Spleen (tissue), 11 donors: ENCODE measurements at regions not wholly inside any gene's neighbourhood (a gene's known extent, or its start where the extent isn't known, plus 50 kb on each side); places are given as distances from the start of the nearest gene placed in this dataset.

Experiments used
- DNase-seq: peaks from one replicate; pipeline ENCODE4 v3.0.0-alpha.2; 2020
- H3K27ac ChIP-seq, 8 donors: fragments of 200-600 bp; sonication (generic) in 7 of 8; 1 replicate in 4 of 8; 2 replicates in 4 of 8; pipeline versions ENCODE4 v1.5.0 to v1.8.0; 2016 to 2021; ENCODE audit warnings: inconsistent platforms in 4 of 8, mild to moderate bottlenecking in 4 of 8, moderate library complexity in 1 of 8
- H3K27me3 ChIP-seq, 7 donors: fragments of 200-600 bp; sonication (generic) in 6 of 7; replicated peaks in 1 of 7; 1 replicate in 4 of 7; 2 replicates in 3 of 7; pipeline versions ENCODE4 v1.5.0 to v1.8.0; 2016 to 2021; ENCODE audit warnings: inconsistent platforms in 3 of 7, mild to moderate bottlenecking in 1 of 7
- H3K36me3 ChIP-seq, 6 donors: fragments of 200-600 bp; sonication (generic) in 5 of 6; 1 replicate in 4 of 6; 2 replicates in 2 of 6; pipeline versions ENCODE4 v1.5.0 to v1.8.0; 2016 to 2021; ENCODE audit warnings: inconsistent platforms in 2 of 6
- H3K4me1 ChIP-seq, 6 donors: fragments of 200-600 bp; sonication (generic) in 5 of 6; 1 replicate in 3 of 6; 2 replicates in 3 of 6; pipeline versions ENCODE4 v1.5.0 to v1.8.0; 2016 to 2021; ENCODE audit warnings: inconsistent platforms in 3 of 6
- H3K4me3 ChIP-seq, 8 donors: fragments of 200-600 bp; sonication (generic) in 7 of 8; 1 replicate in 4 of 8; 2 replicates in 4 of 8; pipeline versions ENCODE4 v1.5.0 to v1.8.0; 2016 to 2021; ENCODE audit warnings: inconsistent platforms in 4 of 8, mild to moderate bottlenecking in 4 of 8, moderate library complexity in 2 of 8
- H3K9me3 ChIP-seq, 8 donors: fragments of 200-600 bp; sonication (generic) in 7 of 8; 1 replicate in 4 of 8; 2 replicates in 4 of 8; pipeline versions ENCODE4 v1.5.0 to v1.8.0; 2016 to 2021; ENCODE audit warnings: inconsistent platforms in 4 of 8
- CTCF ChIP-seq, 11 experiments: fragments of 200-600 bp in 7 of 11; fragments of 450-650 bp in 4 of 11; sonication (generic) in 4 of 11; IDR thresholded peaks in 8 of 11; conservative IDR thresholded peaks in 3 of 11; 1 replicate in 7 of 11; 2 replicates in 4 of 11; pipeline versions ENCODE4 v1.4.0 to v1.8.0; 2016 to 2021; ENCODE audit warnings: antibody characterized with exemption in 11 of 11, inconsistent platforms in 4 of 11, mild to moderate bottlenecking in 1 of 11
- POLR2A ChIP-seq, 3 donors: fragments of 450-650 bp; IDR thresholded peaks; one replicate each; pipeline ENCODE4 v1.5.1; 2017; ENCODE audit warnings: antibody characterized with exemption in 3 of 3, mild to moderate bottlenecking in 1 of 3
- POLR2AphosphoS5 ChIP-seq, 3 donors: sonication (generic); formaldehyde crosslinking; IDR thresholded peaks; one replicate each; pipeline ENCODE4 v1.5.1; 2017; ENCODE audit warnings: antibody characterized with exemption in 3 of 3
- WGBS, 5 donors: extraction: QIAGEN DNeasy Blood & Tissue Kit in 3 of 5; methylation state at CpG; one replicate each; pipeline versions ENCODE4 v1.1.5 to v1.1.7; 2013 to 2018; 5-methylcytosine and 5-hydroxymethylcytosine counted together
- intact Hi-C: fragments of 100-400 bp; cut with DNase I; formaldehyde crosslinking; loops from one replicate; pipeline ENCODE4 v1.15.0; 2023; ENCODE audit warnings: low total_unique reads
- donor health status: healthy with polysubstance abuse.
- donor health status: DM: no; HTN: no; CAD: no; lungs with moderate emphysema.
- donor health status: DM: no; HTN: no; CAD: no.
- donor health status: Bipolar disorder and iron deficiency.
- donor health status: healthy.
- donor health status: DM: no; HTN: no; CAD: no.
- donor health status: DM: yes; HTN: yes; CAD: no.

- no peaks in the 10 kb centered on the region for H3K27me3 ChIP-seq
- TF ChIP-seq CTCF (IDR thresholded peaks at IDR 0.05 in 8 of 11, conservative IDR thresholded peaks at IDR 0.05 in 3 of 11) (no peak), POLR2A (IDR thresholded peaks at IDR 0.05) (no peak), POLR2AphosphoS5 (IDR thresholded peaks at IDR 0.05) (no peak)
- 79 to 91% (median 84%) methylated on average over 3 of the region's 3 CpGs for WGBS, 5 donors
- intact Hi-C loops: no loop called here
- no peak for DNase-seq
- H3K27ac ChIP-seq: no peak overlapping the region
- H3K4me1 ChIP-seq: no peaks in the 10 kb centered on the region
- no peaks in the 10 kb centered on the region for H3K36me3 ChIP-seq
- H3K4me3 ChIP-seq: no peak overlapping the region
- peaks cover 0 to 31% (median 20%) of the 10 kb centered on the region in 8 donors for H3K9me3 ChIP-seq
Measured at GRCh38 chr3:80889535-80889934, 871.9 kb downstream of the GBE1 start.

DNA sequence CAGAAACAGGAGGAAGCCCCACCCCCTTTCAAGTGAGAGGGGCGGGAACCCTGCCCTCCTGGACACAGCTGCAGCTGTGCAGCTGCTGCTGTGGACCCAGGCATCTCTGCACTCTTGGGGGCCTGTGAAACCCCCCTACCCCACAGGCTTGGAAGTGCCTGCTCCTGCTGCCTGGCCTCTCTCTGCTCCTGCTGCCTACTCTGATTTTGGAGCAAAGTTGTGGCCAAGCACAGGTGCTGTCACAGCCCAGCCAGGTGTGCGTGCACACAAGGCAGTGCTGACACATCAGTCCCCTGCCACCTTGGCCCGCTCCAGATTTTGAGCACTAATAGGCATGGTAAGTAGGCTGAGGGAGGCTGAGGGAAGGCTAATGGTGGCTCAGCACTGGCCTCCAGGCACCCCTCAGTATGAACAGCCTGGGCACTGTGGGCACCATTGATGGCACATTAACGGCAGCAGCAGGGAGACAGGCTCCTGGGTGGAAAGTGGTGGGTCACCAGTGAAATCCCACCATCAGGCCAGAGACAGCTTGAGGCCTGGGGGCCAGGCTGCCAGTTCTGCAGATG lies 890.9 kb downstream of the GBE1 start:
- H3K36me3 ChIP-seq: no peaks in the 10 kb centered on the region
- peaks cover 0 to 42% (median 27%) of the 10 kb centered on the region in 8 donors for H3K9me3 ChIP-seq
- 64 to 81% (median 80%) methylated on average over 2 to 4 of the region's 4 CpGs for WGBS, 5 donors
- H3K27me3 ChIP-seq: no peaks in the 10 kb centered on the region
- H3K4me1 ChIP-seq: no peaks in the 10 kb centered on the region
- intact Hi-C loops: no loop called here
- TF ChIP-seq CTCF (IDR thresholded peaks at IDR 0.05 in 8 of 11, conservative IDR thresholded peaks at IDR 0.05 in 3 of 11) (no peak), POLR2AphosphoS5 (IDR thresholded peaks at IDR 0.05) (no peak), POLR2A (IDR thresholded peaks at IDR 0.05) (no peak)
- no peak overlapping the region for H3K4me3 ChIP-seq
- no peak overlapping the region for H3K27ac ChIP-seq
- DNase-seq: no peak

- H3K36me3 ChIP-seq: no peaks in the 10 kb centered on the region
- intact Hi-C loops: no loop called here
- 85 to 89% (median 86%) methylated on average over 1 of the region's 1 CpG for WGBS, 5 donors
Measured at GRCh38 chr3:80855482-80855881, 906.0 kb downstream of the GBE1 start.

DNA sequence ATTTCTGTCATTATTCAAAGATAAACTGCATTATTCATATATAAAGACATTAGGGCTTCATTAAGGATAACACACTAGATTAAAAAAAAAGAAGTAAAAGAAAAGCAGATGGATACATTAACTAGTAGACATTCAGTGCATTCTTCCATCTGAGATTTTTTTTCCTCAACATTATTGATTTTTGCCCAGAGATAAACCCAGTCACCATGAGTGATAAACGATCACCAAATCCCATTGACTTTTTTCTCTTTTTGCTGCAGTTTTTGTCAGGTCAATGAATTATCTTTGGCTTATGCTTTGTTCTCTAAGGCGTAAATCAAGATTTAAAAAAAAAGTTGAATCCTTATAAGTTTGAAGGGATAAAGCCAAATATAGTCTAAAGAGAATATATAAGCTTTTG lies 925.0 kb downstream of the GBE1 start:
- Histone ChIP-seq H3K4me3 (no peak overlapping the region), H3K36me3 (no peaks in the 10 kb centered on the region), H3K4me1 (no peaks in the 10 kb centered on the region), H3K27ac (no peak overlapping the region), H3K27me3 (no peaks in the 10 kb centered on the region), H3K9me3 (peaks cover 0 to 49% (median 28%) of the 10 kb centered on the region in 8 donors)
- intact Hi-C loops: no loop called here
- DNase-seq: no peak
- 73 to 90% (median 78%) methylated on average over 2 of the region's 2 CpGs for WGBS, 5 donors
- TF ChIP-seq POLR2AphosphoS5 (IDR thresholded peaks at IDR 0.05) (no peak), CTCF (IDR thresholded peaks at IDR 0.05 in 8 of 11, conservative IDR thresholded peaks at IDR 0.05 in 3 of 11) (no peak), POLR2A (IDR thresholded peaks at IDR 0.05) (no peak)

More at GRCh38 chr3:80855482-80855881, 906.0 kb downstream of the GBE1 start:
- H3K4me1 ChIP-seq: no peaks in the 10 kb centered on the region
- no peak overlapping the region for H3K4me3 ChIP-seq
- peaks cover 0 to 8% (median 1%) of the 10 kb centered on the region in 8 donors for H3K9me3 ChIP-seq
- DNase-seq: no peak
- H3K27me3 ChIP-seq: no peaks in the 10 kb centered on the region
- H3K27ac ChIP-seq: no peak overlapping the region
- TF ChIP-seq POLR2A (IDR thresholded peaks at IDR 0.05) (no peak), POLR2AphosphoS5 (IDR thresholded peaks at IDR 0.05) (no peak), CTCF (IDR thresholded peaks at IDR 0.05 in 8 of 11, conservative IDR thresholded peaks at IDR 0.05 in 3 of 11) (no peak)
